ENCODE measurements at regions not wholly inside any gene's neighbourhood (a gene's known extent, or its start where the extent isn't known, plus 50 kb on each side); places are given as distances from the start of the nearest gene placed in this dataset.

DNA sequence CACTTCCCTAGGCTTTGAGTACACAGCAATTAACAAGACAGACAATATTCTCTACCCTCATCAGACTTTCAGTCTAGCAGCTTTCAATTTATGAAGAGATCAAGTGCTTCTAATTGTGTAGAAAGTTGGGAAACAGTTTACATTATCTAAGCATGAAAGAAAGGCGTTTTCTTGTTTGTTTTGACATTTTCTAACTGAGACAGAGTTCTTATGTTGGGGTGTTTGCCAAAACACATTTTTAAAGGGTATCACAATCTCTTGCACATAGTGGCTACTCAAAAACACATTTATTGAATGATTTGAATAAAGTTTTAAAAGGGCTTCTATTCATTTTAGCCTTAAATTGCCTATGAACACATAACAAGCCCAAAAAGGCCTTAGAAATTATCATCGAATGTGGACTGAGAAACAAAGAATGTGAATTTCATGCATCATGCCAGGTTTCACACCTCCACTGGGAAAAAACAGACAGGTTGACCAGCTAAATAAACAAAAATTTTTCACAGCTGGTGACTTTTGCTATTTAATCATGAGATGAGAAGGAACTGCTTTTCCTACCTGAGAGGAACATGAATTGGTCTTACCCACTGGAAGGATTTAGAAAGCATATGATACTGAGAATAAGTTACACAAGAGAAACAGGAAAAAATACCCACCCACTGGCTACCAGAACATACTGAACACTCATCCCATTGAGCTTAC lies 394.5 kb upstream of the PKN2 start:
- TF ChIP-seq, protein P1, sequence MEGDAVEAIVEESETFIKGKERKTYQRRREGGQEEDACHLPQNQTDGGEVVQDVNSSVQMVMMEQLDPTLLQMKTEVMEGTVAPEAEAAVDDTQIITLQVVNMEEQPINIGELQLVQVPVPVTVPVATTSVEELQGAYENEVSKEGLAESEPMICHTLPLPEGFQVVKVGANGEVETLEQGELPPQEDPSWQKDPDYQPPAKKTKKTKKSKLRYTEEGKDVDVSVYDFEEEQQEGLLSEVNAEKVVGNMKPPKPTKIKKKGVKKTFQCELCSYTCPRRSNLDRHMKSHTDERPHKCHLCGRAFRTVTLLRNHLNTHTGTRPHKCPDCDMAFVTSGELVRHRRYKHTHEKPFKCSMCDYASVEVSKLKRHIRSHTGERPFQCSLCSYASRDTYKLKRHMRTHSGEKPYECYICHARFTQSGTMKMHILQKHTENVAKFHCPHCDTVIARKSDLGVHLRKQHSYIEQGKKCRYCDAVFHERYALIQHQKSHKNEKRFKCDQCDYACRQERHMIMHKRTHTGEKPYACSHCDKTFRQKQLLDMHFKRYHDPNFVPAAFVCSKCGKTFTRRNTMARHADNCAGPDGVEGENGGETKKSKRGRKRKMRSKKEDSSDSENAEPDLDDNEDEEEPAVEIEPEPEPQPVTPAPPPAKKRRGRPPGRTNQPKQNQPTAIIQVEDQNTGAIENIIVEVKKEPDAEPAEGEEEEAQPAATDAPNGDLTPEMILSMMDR (conservative IDR thresholded peaks at IDR 0.05; ENCODE audit: low read depth, low read length) = no peak
- TF ChIP-seq EZH2 (IDR thresholded peaks at IDR 0.05; ENCODE audit: low read length, unreplicated experiment) = no peak
- TF ChIP-seq EZH2phosphoT487 (IDR thresholded peaks at IDR 0.05; ENCODE audit: borderline replicate concordance, low read length) = no peak

Measured in PC-3 (cell line).